ENCODE measurements at regions not wholly inside any gene's neighbourhood (a gene's known extent, or its start where the extent isn't known, plus 50 kb on each side); places are given as distances from the start of the nearest gene placed in this dataset.
"Not testable (repeated sequence)": the region's sequence is repeated elsewhere in the genome, so short reads cannot be mapped to it uniquely, and the experiment has no call there.

GRCh38 chr4:116244771-116245170, 840.6 kb downstream of the TRAM1L1 start:
- intact Hi-C loops (cut with DNase I), result no loop called here
- 76% methylated on average over 1 of the region's 1 CpG for WGBS
- H3K9me3 ChIP-seq, result no peaks in the 10 kb centered on the region
- no peak for DNase-seq (ENCODE audit: low spot score)
- H3K4me1 ChIP-seq (replicated peaks), result no peaks in the 10 kb centered on the region
- no peaks in the 10 kb centered on the region for H3K36me3 ChIP-seq
- no peak for TF ChIP-seq POLR2AphosphoS5 (IDR thresholded peaks at IDR 0.05)
- no peak for TF ChIP-seq POLR2A (IDR thresholded peaks at IDR 0.05)
- no peak for TF ChIP-seq CTCF (IDR thresholded peaks at IDR 0.05)
- no peak overlapping the region for H3K27ac ChIP-seq
- H3K27me3 ChIP-seq (replicated peaks; ENCODE audit: insufficient read depth), result no peaks in the 10 kb centered on the region
- no peak overlapping the region for H3K4me3 ChIP-seq

- WGBS, result 57% methylated on average over 2 of the region's 2 CpGs
- TF ChIP-seq CTCF (IDR thresholded peaks at IDR 0.05) (no peak), POLR2AphosphoS5 (IDR thresholded peaks at IDR 0.05) (no peak), POLR2A (IDR thresholded peaks at IDR 0.05) (no peak)
- intact Hi-C loops (cut with DNase I), result no loop called here
Measured at GRCh38 chr4:116243431-116243830, 841.9 kb downstream of the TRAM1L1 start.

GRCh38 chr4:116233971-116234370, 851.4 kb downstream of the TRAM1L1 start:
- H3K4me1 ChIP-seq (replicated peaks), result no peaks in the 10 kb centered on the region
- H3K9me3 ChIP-seq, result no peaks in the 10 kb centered on the region
- H3K27ac ChIP-seq, result no peak overlapping the region
- H3K4me3 ChIP-seq, result no peak overlapping the region
- TF ChIP-seq POLR2AphosphoS5 (IDR thresholded peaks at IDR 0.05) (no peak), CTCF (IDR thresholded peaks at IDR 0.05) (no peak), POLR2A (IDR thresholded peaks at IDR 0.05) (no peak)
- intact Hi-C loops (cut with DNase I), result no loop called here
- H3K36me3 ChIP-seq, result no peaks in the 10 kb centered on the region
- DNase-seq (ENCODE audit: low spot score), result no peak
- H3K27me3 ChIP-seq (replicated peaks; ENCODE audit: insufficient read depth), result no peaks in the 10 kb centered on the region

More at GRCh38 chr4:116243431-116243830, 841.9 kb downstream of the TRAM1L1 start:
- DNase-seq (ENCODE audit: low spot score), result no peak
- H3K4me3 ChIP-seq, result no peak overlapping the region
- H3K36me3 ChIP-seq, result no peaks in the 10 kb centered on the region
- H3K27ac ChIP-seq, result no peak overlapping the region
- H3K4me1 ChIP-seq (replicated peaks), result no peaks in the 10 kb centered on the region
- no peaks in the 10 kb centered on the region for H3K27me3 ChIP-seq (replicated peaks; ENCODE audit: insufficient read depth)
- H3K9me3 ChIP-seq, result no peaks in the 10 kb centered on the region

GRCh38 chr4:116231999-116232398, 853.4 kb downstream of the TRAM1L1 start:
- H3K4me3 ChIP-seq; H3K9me3 ChIP-seq; H3K27ac ChIP-seq; DNase-seq (ENCODE audit: low spot score); H3K27me3 ChIP-seq (replicated peaks; ENCODE audit: insufficient read depth); intact Hi-C loops (cut with DNase I); H3K36me3 ChIP-seq; H3K4me1 ChIP-seq (replicated peaks): not testable (repeated sequence)
- 52% methylated on average over 4 of the region's 4 CpGs for WGBS

- H3K4me3 ChIP-seq, result no peak overlapping the region
- H3K9me3 ChIP-seq, result no peaks in the 10 kb centered on the region
- WGBS, result 66% methylated on average over 3 of the region's 3 CpGs
- DNase-seq (ENCODE audit: low spot score), result no peak
- intact Hi-C loops (cut with DNase I), result no loop called here
- H3K4me1 ChIP-seq (replicated peaks), result no peaks in the 10 kb centered on the region
- TF ChIP-seq CTCF (IDR thresholded peaks at IDR 0.05) (no peak), POLR2AphosphoS5 (IDR thresholded peaks at IDR 0.05) (no peak), POLR2A (IDR thresholded peaks at IDR 0.05) (no peak)
- H3K27me3 ChIP-seq (replicated peaks; ENCODE audit: insufficient read depth), result no peaks in the 10 kb centered on the region
- H3K27ac ChIP-seq, result no peak overlapping the region
- no peaks in the 10 kb centered on the region for H3K36me3 ChIP-seq
Measured at GRCh38 chr4:116229420-116229819, 856.0 kb downstream of the TRAM1L1 start.
